HT1080 (cell line): ENCODE measurements at regions not wholly inside any gene's neighbourhood (a gene's known extent, or its start where the extent isn't known, plus 50 kb on each side); places are given as distances from the start of the nearest gene placed in this dataset.
"Not testable (repeated sequence)": the region's sequence is repeated elsewhere in the genome, so short reads cannot be mapped to it uniquely, and the experiment has no call there.

ENCODE experiments used
- DNase-seq: peaks from one replicate; pipeline ENCODE4 v3.0.0-alpha.2; 2015; ENCODE audit warnings: low read depth

GRCh38 chr1:215287362-215287761, 204.8 kb downstream of the KCNK2 start:
- no peak for DNase-seq

GRCh38 chr1:215290018-215290417, 207.5 kb downstream of the KCNK2 start:
- no peak for DNase-seq

- DNase-seq: no peak
Measured at GRCh38 chr1:215292932-215293331, 210.4 kb downstream of the KCNK2 start.

- DNase-seq: no peak
Measured at GRCh38 chr1:215306426-215306825, 223.9 kb downstream of the KCNK2 start.

- DNase-seq: no peak
Measured at GRCh38 chr1:215321802-215322201, 239.3 kb downstream of the KCNK2 start.

GRCh38 chr1:215323992-215324391, 241.5 kb downstream of the KCNK2 start:
- DNase-seq: not testable (repeated sequence)

GRCh38 chr1:215330426-215330825, 236.7 kb upstream of the KCTD3 start:
- no peak for DNase-seq

GRCh38 chr1:215344539-215344938, 222.6 kb upstream of the KCTD3 start:
- DNase-seq: no peak

- no peak for DNase-seq
Measured at GRCh38 chr1:215345208-215345607, 221.9 kb upstream of the KCTD3 start.

GRCh38 chr1:215345766-215346165, 221.3 kb upstream of the KCTD3 start:
- no peak for DNase-seq

GRCh38 chr1:215357901-215358300, 209.2 kb upstream of the KCTD3 start:
- no peak for DNase-seq

- DNase-seq: no peak
Measured at GRCh38 chr1:215358356-215358755, 208.7 kb upstream of the KCTD3 start.

GRCh38 chr1:215360031-215360430, 207.1 kb upstream of the KCTD3 start:
- no peak for DNase-seq

- DNase-seq: peak; percentile 44
Measured at GRCh38 chr1:215360758-215361157, 206.3 kb upstream of the KCTD3 start.

- no peak for DNase-seq
Measured at GRCh38 chr1:215375381-215375780, 191.7 kb upstream of the KCTD3 start.

- DNase-seq: no peak
Measured at GRCh38 chr1:215376544-215377264, 190.4 kb upstream of the KCTD3 start.

GRCh38 chr1:215377746-215378145, 189.4 kb upstream of the KCTD3 start:
- no peak for DNase-seq

GRCh38 chr1:215380566-215380965, 186.5 kb upstream of the KCTD3 start:
- no peak for DNase-seq

- DNase-seq: peak; percentile 4
Measured at GRCh38 chr1:215393476-215393875, 173.6 kb upstream of the KCTD3 start.

GRCh38 chr1:215394084-215394991, 172.8 kb upstream of the KCTD3 start:
- DNase-seq: no peak

GRCh38 chr1:215397106-215397505, 170.0 kb upstream of the KCTD3 start:
- DNase-seq: no peak

- no peak for DNase-seq
Measured at GRCh38 chr1:215397843-215398242, 169.3 kb upstream of the KCTD3 start.

- no peak for DNase-seq
Measured at GRCh38 chr1:215399787-215400186, 167.3 kb upstream of the KCTD3 start.
